Heart left ventricle (tissue), 16 donors: ENCODE measurements at regions not wholly inside any gene's neighbourhood (a gene's known extent, or its start where the extent isn't known, plus 50 kb on each side); places are given as distances from the start of the nearest gene placed in this dataset.

ENCODE experiments used
- ATAC-seq, 4 donors: fragments of 200-7000 bp; cut with Tn5 transposase; one replicate each; pipeline ENCODE4 v1.9.1; 2020 to 2022; ENCODE audit warnings: moderate library complexity in 4 of 4, mild to moderate bottlenecking in 3 of 4, moderate number of reproducible peaks in 1 of 4
- DNase-seq, 5 donors: peaks; one replicate each; pipeline ENCODE4 v3.0.0-alpha.2; 2020
- H3K27ac ChIP-seq, 12 donors: fragments of 200-600 bp; sonication (generic) in 4 of 12; one replicate each; pipeline versions ENCODE4 v1.5.0 to v1.8.0; 2016 to 2022; ENCODE audit warnings: mild to moderate bottlenecking in 2 of 12
- H3K27me3 ChIP-seq, 9 donors: fragments of 200-600 bp; sonication (generic) in 2 of 9; one replicate each; pipeline versions ENCODE4 v1.5.1 to v1.8.0; 2016 to 2022; ENCODE audit warnings: mild to moderate bottlenecking in 3 of 9
- H3K36me3 ChIP-seq, 9 donors: fragments of 200-600 bp; sonication (generic) in 2 of 9; one replicate each; pipeline versions ENCODE4 v1.5.0 to v1.8.0; 2018 to 2022; ENCODE audit warnings: mild to moderate bottlenecking in 2 of 9
- H3K4me1 ChIP-seq, 12 donors: fragments of 200-600 bp; sonication (generic) in 4 of 12; one replicate each; pipeline versions ENCODE4 v1.5.0 to v1.8.0; 2016 to 2022; ENCODE audit warnings: mild to moderate bottlenecking in 3 of 12
- H3K4me3 ChIP-seq, 12 donors: fragments of 200-600 bp; sonication (generic) in 4 of 12; one replicate each; pipeline versions ENCODE4 v1.5.0 to v1.8.0; 2017 to 2022; ENCODE audit warnings: mild to moderate bottlenecking in 9 of 12, moderate library complexity in 4 of 12
- H3K9me3 ChIP-seq, 12 donors: fragments of 200-600 bp; sonication (generic) in 4 of 12; one replicate each; pipeline versions ENCODE4 v1.5.0 to v1.8.0; 2016 to 2022; ENCODE audit warnings: mild to moderate bottlenecking in 1 of 12
- CTCF ChIP-seq, 12 donors: fragments of 200-600 bp; sonication (generic) in 4 of 12; IDR thresholded peaks; one replicate each; pipeline versions ENCODE4 v1.5.0 to v1.8.0; 2018 to 2022; ENCODE audit warnings: antibody characterized with exemption in 12 of 12, mild to moderate bottlenecking in 5 of 12
- POLR2A ChIP-seq, 2 donors: fragments of 450-650 bp; IDR thresholded peaks; one replicate each; pipeline ENCODE4 v1.6.1; 2017; ENCODE audit warnings: antibody characterized with exemption in 2 of 2, mild to moderate bottlenecking in 2 of 2, moderate library complexity in 2 of 2
- WGBS, 4 donors: extraction: QIAGEN DNeasy Blood & Tissue Kit in 2 of 4; methylation state at CpG; one replicate each; pipeline versions ENCODE4 v1.1.5 to v1.1.7; 2013 to 2018; 5-methylcytosine and 5-hydroxymethylcytosine counted together
- intact Hi-C, 10 donors: fragments of 100-400 bp; cut with DNase I; formaldehyde crosslinking; loops; one replicate each; pipeline versions ENCODE4 v1.11.1 to v1.14.2; 2022
- donor health status: ischemic (EF 13 %, LVEDD 7.1; RV severe dilation, severe dysfunction).
- donor health status: healthy with polysubstance abuse.
- donor health status: DM: no; HTN: yes; CAD: no.
- donor health status: DM: no; HTN: no; CAD: no.
- donor health status: ischemic (EF 25% LVEDD 6.9; RV normal size, moderate dysfunction).
- donor health status: ischemic (EF 25% LVEDD 5.7; RV mildly dilated, moderate dysfunction).
- donor health status: healthy.
- donor health status: DM: yes; HTN: yes; CAD: no.
- donor health status: ischemic (EF 35%, LVEDD 5.7; RV mildly dilated, moderate dysfunction).
- donor health status: nonischemic (EF 11% LVEDD 7.7; RV severe dilation, severe dysfunction).
- donor health status: DM: yes; HTN: yes; CAD: no.
- donor health status: PGD.
- donor health status: ischemic (EF 29% LVEDD 5.4; RV normal size, mild dysfunction).
- donor health status: nonischemic (EF 23%, LVEDD 6.1; RV moderate dilation, normal function).

GRCh38 chr10:117905404-117905803 lies 141.3 kb downstream of the RAB11FIP2 start:
- no peaks in the 10 kb centered on the region for H3K9me3 ChIP-seq
- intact Hi-C loops: no loop called here
- TF ChIP-seq CTCF (IDR thresholded peaks at IDR 0.05) (no peak), POLR2A (IDR thresholded peaks at IDR 0.05) (no peak)
- ATAC-seq (no peak), DNase-seq (no peak)
- 76 to 97% (median 82%) methylated on average over 1 of the region's 1 CpG for WGBS, 4 donors
- H3K4me1 ChIP-seq: no peaks in the 10 kb centered on the region
- no peaks in the 10 kb centered on the region for H3K36me3 ChIP-seq
- no peak overlapping the region for H3K27ac ChIP-seq
- no peak overlapping the region for H3K4me3 ChIP-seq
- peaks cover 0 to 12% (median 0%) of the 10 kb centered on the region in 9 donors for H3K27me3 ChIP-seq

- no peaks in the 10 kb centered on the region for H3K36me3 ChIP-seq
- H3K4me1 ChIP-seq: no peaks in the 10 kb centered on the region
- TF ChIP-seq CTCF (IDR thresholded peaks at IDR 0.05): no peak
- TF ChIP-seq POLR2A (IDR thresholded peaks at IDR 0.05): no peak
- 50 to 77% (median 67%) methylated on average over 2 of the region's 2 CpGs for WGBS, 4 donors
- H3K9me3 ChIP-seq: no peaks in the 10 kb centered on the region
- DNase-seq (no peak), ATAC-seq (no peak)
- H3K4me3 ChIP-seq: no peak overlapping the region
- H3K27me3 ChIP-seq: peaks cover 0 to 21% (median 0%) of the 10 kb centered on the region in 9 donors
- no peak overlapping the region for H3K27ac ChIP-seq
- intact Hi-C loops: no loop called here
These were observed 135.1 kb downstream of the RAB11FIP2 start for GRCh38 chr10:117911684-117912083.

GRCh38 chr10:117914334-117914733 lies 132.4 kb downstream of the RAB11FIP2 start:
- 75 to 88% (median 84%) methylated on average over 6 of the region's 6 CpGs for WGBS, 4 donors
- H3K9me3 ChIP-seq: no peaks in the 10 kb centered on the region
- H3K4me3 ChIP-seq: no peak overlapping the region
- H3K4me1 ChIP-seq: no peaks in the 10 kb centered on the region
- DNase-seq: no peak
- intact Hi-C loops: no loop called here
- peaks cover 0 to 21% (median 0%) of the 10 kb centered on the region in 9 donors for H3K27me3 ChIP-seq
- no peaks in the 10 kb centered on the region for H3K36me3 ChIP-seq
- no peak for ATAC-seq
- TF ChIP-seq POLR2A (IDR thresholded peaks at IDR 0.05) (no peak), CTCF (IDR thresholded peaks at IDR 0.05) (no peak)
- H3K27ac ChIP-seq: no peak overlapping the region

- DNase-seq (no peak), ATAC-seq (no peak)
- Histone ChIP-seq H3K4me3 (no peak overlapping the region), H3K36me3 (no peaks in the 10 kb centered on the region), H3K9me3 (no peaks in the 10 kb centered on the region), H3K4me1 (no peaks in the 10 kb centered on the region), H3K27ac (no peak overlapping the region), H3K27me3 (peaks cover 0 to 4% (median 0%) of the 10 kb centered on the region in 9 donors)
- intact Hi-C loops: no loop called here
- TF ChIP-seq CTCF (IDR thresholded peaks at IDR 0.05) (no peak), POLR2A (IDR thresholded peaks at IDR 0.05) (no peak)
- 79 to 93% (median 82%) methylated on average over 3 of the region's 3 CpGs for WGBS, 4 donors
These were observed 125.8 kb downstream of the RAB11FIP2 start for GRCh38 chr10:117920956-117921355.
